Thyroid gland (tissue), 4 donors: ENCODE measurements at regions not wholly inside any gene's neighbourhood (a gene's known extent, or its start where the extent isn't known, plus 50 kb on each side); places are given as distances from the start of the nearest gene placed in this dataset.

Source experiments
- DNase-seq, 2 donors: peaks; one replicate each; pipeline ENCODE4 v3.0.0-alpha.2; 2019
- H3K27ac ChIP-seq, 3 donors: fragments of 200-600 bp; sonication (generic); 1 replicate in 2 of 3; 2 replicates in 1 of 3; pipeline ENCODE4 v1.5.1; 2016 to 2019; ENCODE audit warnings: mild to moderate bottlenecking in 1 of 3, moderate library complexity in 1 of 3
- H3K27me3 ChIP-seq: fragments of 200-600 bp; sonication (generic); one replicate; pipeline ENCODE4 v1.5.1; 2019
- H3K36me3 ChIP-seq, 2 donors: fragments of 200-600 bp; sonication (generic); one replicate each; pipeline ENCODE4 v1.5.1; 2016 to 2019
- H3K4me1 ChIP-seq, 2 donors: fragments of 200-600 bp; sonication (generic); one replicate each; pipeline ENCODE4 v1.5.1; 2017 to 2019
- H3K4me3 ChIP-seq, 3 donors: fragments of 200-600 bp; sonication (generic); replicated peaks in 1 of 3; 1 replicate in 2 of 3; 2 replicates in 1 of 3; pipeline ENCODE4 v1.5.1; 2016; ENCODE audit warnings: mild to moderate bottlenecking in 1 of 3
- H3K9me3 ChIP-seq: fragments of 200-600 bp; sonication (generic); one replicate; pipeline ENCODE4 v1.5.1; 2017
- CTCF ChIP-seq, 6 experiments: fragments of 200-600 bp in 3 of 6; fragments of 450-650 bp in 3 of 6; sonication (generic) in 3 of 6; IDR thresholded peaks; one replicate each; pipeline ENCODE4 v1.5.1; 2016 to 2019; ENCODE audit warnings: antibody characterized with exemption in 6 of 6, mild to moderate bottlenecking in 2 of 6, inconsistent platforms in 1 of 6, moderate library complexity in 1 of 6
- POLR2A ChIP-seq, 2 donors: fragments of 450-650 bp; IDR thresholded peaks; one replicate each; pipeline ENCODE4 v1.6.1; 2017; ENCODE audit warnings: antibody characterized with exemption in 2 of 2, mild to moderate bottlenecking in 2 of 2, moderate library complexity in 1 of 2
- WGBS, 2 donors: methylation state at CpG; one replicate each; pipeline ENCODE4 v1.1.5; 2017; 5-methylcytosine and 5-hydroxymethylcytosine counted together
- intact Hi-C: fragments of 100-400 bp; cut with DNase I; formaldehyde crosslinking; loops from one replicate; pipeline ENCODE4 v1.15.1; 2023

GRCh38 chrX:8089141-8089540 is 81.9 kb downstream of the VCX2 start:
- Histone ChIP-seq H3K27me3 (no peaks in the 10 kb centered on the region), H3K9me3 (no peaks in the 10 kb centered on the region), H3K4me3 (no peak overlapping the region), H3K36me3 (no peaks in the 10 kb centered on the region), H3K4me1 (no peaks in the 10 kb centered on the region), H3K27ac (no peak overlapping the region)
- intact Hi-C loops, result no loop called here
- DNase-seq, result no peak
- WGBS, 2 donors, result 73 to 76% methylated on average over 4 of the region's 4 CpGs
- TF ChIP-seq CTCF (IDR thresholded peaks at IDR 0.05), result no peak
- no peak for TF ChIP-seq POLR2A (IDR thresholded peaks at IDR 0.05)

GRCh38 chrX:8084006-8084405 is 87.1 kb downstream of the VCX2 start:
- Histone ChIP-seq H3K27ac (no peak overlapping the region), H3K4me1 (no peaks in the 10 kb centered on the region), H3K9me3 (no peaks in the 10 kb centered on the region), H3K4me3 (no peak overlapping the region), H3K36me3 (no peaks in the 10 kb centered on the region), H3K27me3 (no peaks in the 10 kb centered on the region)
- TF ChIP-seq POLR2A (IDR thresholded peaks at IDR 0.05) (no peak), CTCF (IDR thresholded peaks at IDR 0.05) (no peak)
- intact Hi-C loops, result no loop called here
- 42 to 47% methylated on average over 4 of the region's 4 CpGs for WGBS, 2 donors
- DNase-seq, result no peak

- Histone ChIP-seq H3K27me3 (no peaks in the 10 kb centered on the region), H3K36me3 (no peaks in the 10 kb centered on the region), H3K4me1 (no peaks in the 10 kb centered on the region), H3K9me3 (no peaks in the 10 kb centered on the region), H3K4me3 (no peak overlapping the region), H3K27ac (no peak overlapping the region)
- DNase-seq, result no peak
- 84 to 91% methylated on average over 3 of the region's 3 CpGs for WGBS, 2 donors
- intact Hi-C loops, result no loop called here
- TF ChIP-seq CTCF (IDR thresholded peaks at IDR 0.05) (no peak), POLR2A (IDR thresholded peaks at IDR 0.05) (no peak)
Measured at GRCh38 chrX:8083286-8083685, 87.8 kb downstream of the VCX2 start.

- intact Hi-C loops, result no loop called here
- no peaks in the 10 kb centered on the region for H3K4me1 ChIP-seq
- no peak for DNase-seq
- TF ChIP-seq POLR2A (IDR thresholded peaks at IDR 0.05) (no peak), CTCF (IDR thresholded peaks at IDR 0.05) (no peak)
- H3K27me3 ChIP-seq, result no peaks in the 10 kb centered on the region
- H3K9me3 ChIP-seq, result no peaks in the 10 kb centered on the region
- H3K4me3 ChIP-seq, result no peak overlapping the region
- no peak overlapping the region for H3K27ac ChIP-seq
- no peaks in the 10 kb centered on the region for H3K36me3 ChIP-seq
Measured at GRCh38 chrX:8075636-8076035, 95.4 kb downstream of the VCX2 start.

GRCh38 chrX:8067754-8068462 is 103.2 kb downstream of the VCX2 start:
- H3K27ac ChIP-seq, result no peak overlapping the region

More at GRCh38 chrX:8067754-8068462, 103.2 kb downstream of the VCX2 start:
- no peaks in the 10 kb centered on the region for H3K9me3 ChIP-seq
- H3K4me1 ChIP-seq, result no peaks in the 10 kb centered on the region
- H3K36me3 ChIP-seq, result no peaks in the 10 kb centered on the region
- intact Hi-C loops, result no loop called here
- no peak overlapping the region for H3K4me3 ChIP-seq
- 89 to 94% methylated on average over 8 of the region's 8 CpGs for WGBS, 2 donors
- no peaks in the 10 kb centered on the region for H3K27me3 ChIP-seq
- no peak for TF ChIP-seq POLR2A (IDR thresholded peaks at IDR 0.05)
- TF ChIP-seq CTCF (IDR thresholded peaks at IDR 0.05), result no peak
- DNase-seq, result no peak
